ENCODE measurements at regions not wholly inside any gene's neighbourhood (a gene's known extent, or its start where the extent isn't known, plus 50 kb on each side); places are given as distances from the start of the nearest gene placed in this dataset.

DNA sequence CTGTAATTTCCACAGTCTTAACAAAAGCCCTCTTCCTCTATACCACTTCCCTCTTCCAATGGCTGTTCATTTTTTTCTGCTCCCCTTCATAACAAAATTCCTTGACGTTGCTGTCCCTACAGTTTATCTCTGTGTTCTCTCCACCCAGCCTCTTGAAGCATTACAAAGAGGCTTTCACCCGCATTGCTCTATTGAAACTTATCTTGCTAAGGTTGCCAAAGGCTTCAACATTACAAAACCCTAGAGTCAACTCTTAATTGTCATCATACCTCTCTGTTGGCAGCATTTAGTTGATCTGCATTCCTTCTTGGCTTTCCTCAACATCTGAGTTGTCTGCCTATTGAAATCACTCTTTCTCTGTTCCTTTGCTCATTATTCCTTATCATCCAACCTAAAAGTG is 1055.7 kb downstream of the JRKL start:
- Histone ChIP-seq H3K27me3 (no peaks in the 10 kb centered on the region), H3K27ac (no peak overlapping the region), H3K4me3 (no peak overlapping the region), H3K4me1 (ENCODE audit: insufficient read depth) (no peaks in the 10 kb centered on the region), H3K36me3 (no peaks in the 10 kb centered on the region), H3K9me3 (no peaks in the 10 kb centered on the region)
- DNase-seq = no peak
- TF ChIP-seq, protein P1, sequence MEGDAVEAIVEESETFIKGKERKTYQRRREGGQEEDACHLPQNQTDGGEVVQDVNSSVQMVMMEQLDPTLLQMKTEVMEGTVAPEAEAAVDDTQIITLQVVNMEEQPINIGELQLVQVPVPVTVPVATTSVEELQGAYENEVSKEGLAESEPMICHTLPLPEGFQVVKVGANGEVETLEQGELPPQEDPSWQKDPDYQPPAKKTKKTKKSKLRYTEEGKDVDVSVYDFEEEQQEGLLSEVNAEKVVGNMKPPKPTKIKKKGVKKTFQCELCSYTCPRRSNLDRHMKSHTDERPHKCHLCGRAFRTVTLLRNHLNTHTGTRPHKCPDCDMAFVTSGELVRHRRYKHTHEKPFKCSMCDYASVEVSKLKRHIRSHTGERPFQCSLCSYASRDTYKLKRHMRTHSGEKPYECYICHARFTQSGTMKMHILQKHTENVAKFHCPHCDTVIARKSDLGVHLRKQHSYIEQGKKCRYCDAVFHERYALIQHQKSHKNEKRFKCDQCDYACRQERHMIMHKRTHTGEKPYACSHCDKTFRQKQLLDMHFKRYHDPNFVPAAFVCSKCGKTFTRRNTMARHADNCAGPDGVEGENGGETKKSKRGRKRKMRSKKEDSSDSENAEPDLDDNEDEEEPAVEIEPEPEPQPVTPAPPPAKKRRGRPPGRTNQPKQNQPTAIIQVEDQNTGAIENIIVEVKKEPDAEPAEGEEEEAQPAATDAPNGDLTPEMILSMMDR (IDR thresholded peaks at IDR 0.05) = no peak
- no peak for TF ChIP-seq EP300 (IDR thresholded peaks at IDR 0.05)
- no peak for TF ChIP-seq POLR2A (IDR thresholded peaks at IDR 0.05)
- intact Hi-C loops (cut with DNase I) = no loop called here
- WGBS, 3 donors = 55 to 63% (median 59%) methylated on average over 2 of the region's 2 CpGs

DNA sequence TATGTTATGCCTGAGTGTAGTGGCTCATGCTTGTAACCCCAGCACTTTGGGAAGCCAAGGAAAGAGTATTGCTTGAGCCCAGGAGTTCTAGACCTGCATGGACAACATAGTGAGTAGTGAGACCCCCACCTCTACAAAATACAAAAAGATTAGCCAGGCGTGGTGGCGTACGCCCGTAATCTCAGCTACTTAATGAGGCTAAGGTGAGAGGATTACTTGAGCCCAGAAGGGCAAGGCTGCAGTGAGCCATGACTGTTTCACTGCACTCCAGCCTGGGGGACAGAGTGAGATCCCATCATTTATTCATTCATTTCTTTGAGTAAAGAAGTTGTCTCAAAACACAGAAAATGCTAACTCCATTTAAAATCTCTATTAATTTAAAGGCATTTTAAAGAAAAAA is 1061.6 kb downstream of the JRKL start:
- intact Hi-C loops (cut with DNase I) = no loop called here
- 87 to 95% (median 90%) methylated on average over 4 of the region's 4 CpGs for WGBS, 3 donors
- no peaks in the 10 kb centered on the region for H3K27me3 ChIP-seq
- H3K27ac ChIP-seq = no peak overlapping the region
- no peaks in the 10 kb centered on the region for H3K9me3 ChIP-seq
- no peaks in the 10 kb centered on the region for H3K36me3 ChIP-seq
- no peak overlapping the region for H3K4me3 ChIP-seq
- H3K4me1 ChIP-seq (ENCODE audit: insufficient read depth) = no peaks in the 10 kb centered on the region
- DNase-seq = no peak
- TF ChIP-seq, protein P1 (IDR thresholded peaks at IDR 0.05) = no peak
- TF ChIP-seq EP300 (IDR thresholded peaks at IDR 0.05) = no peak

DNA sequence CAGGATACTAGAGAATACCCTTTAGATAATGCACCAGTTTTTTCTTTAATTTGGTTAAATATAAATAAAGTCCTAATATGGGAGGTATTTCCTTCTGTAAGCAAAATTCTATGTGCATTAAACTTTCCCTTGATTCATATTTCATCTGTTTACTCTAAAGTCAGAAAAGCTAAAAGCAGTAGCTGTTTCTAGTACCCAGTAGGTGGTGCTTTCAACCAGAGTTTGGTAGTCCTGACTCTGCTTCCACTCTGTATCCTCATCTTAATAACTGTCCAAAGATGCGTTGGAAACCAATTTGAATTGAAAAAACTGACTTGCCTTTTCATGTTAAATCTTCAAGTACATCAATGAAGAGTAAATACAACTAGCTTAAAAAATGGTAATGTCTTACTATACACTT is 1065.2 kb downstream of the JRKL start:
- no peaks in the 10 kb centered on the region for H3K36me3 ChIP-seq
- intact Hi-C loops (cut with DNase I) = no loop called here
- no peaks in the 10 kb centered on the region for H3K9me3 ChIP-seq
- DNase-seq = no peak
- no peaks in the 10 kb centered on the region for H3K27me3 ChIP-seq
- WGBS, 3 donors = 26 to 42% (median 33%) methylated on average over 1 of the region's 1 CpG
- no peak overlapping the region for H3K27ac ChIP-seq
- H3K4me3 ChIP-seq = no peak overlapping the region
- H3K4me1 ChIP-seq (ENCODE audit: insufficient read depth) = no peaks in the 10 kb centered on the region
- no peak for TF ChIP-seq EP300 (IDR thresholded peaks at IDR 0.05)
- TF ChIP-seq, protein P1 (IDR thresholded peaks at IDR 0.05) = no peak
- TF ChIP-seq POLR2A (IDR thresholded peaks at IDR 0.05) = no peak

DNA sequence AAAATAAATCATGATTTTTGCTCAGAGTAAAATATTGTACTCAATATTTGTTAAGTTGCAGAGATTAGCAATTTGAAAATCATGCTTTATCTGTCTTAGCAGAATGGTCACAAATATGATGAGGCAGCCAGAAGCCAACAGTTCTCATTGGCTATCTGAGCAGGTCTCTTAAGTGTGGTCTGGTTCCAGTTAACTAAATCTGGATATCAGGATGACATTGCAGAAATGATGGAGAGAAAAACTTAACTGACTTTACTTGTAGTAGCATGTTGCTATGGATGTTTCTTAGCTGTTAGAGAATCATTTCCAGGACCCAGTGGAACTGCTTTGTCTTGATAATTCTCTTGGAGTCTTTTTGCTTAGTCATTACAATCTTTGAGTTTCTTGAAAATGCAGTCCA is 1070.3 kb downstream of the JRKL start:
- Histone ChIP-seq H3K36me3 (no peaks in the 10 kb centered on the region), H3K4me1 (ENCODE audit: insufficient read depth) (no peaks in the 10 kb centered on the region), H3K27ac (no peak overlapping the region), H3K27me3 (no peaks in the 10 kb centered on the region), H3K4me3 (no peak overlapping the region), H3K9me3 (peaks cover 0 to 6% of the 10 kb centered on the region in 2 donors)
- intact Hi-C loops (cut with DNase I) = no loop called here
- no peak for TF ChIP-seq EP300 (IDR thresholded peaks at IDR 0.05)
- TF ChIP-seq, protein P1 (IDR thresholded peaks at IDR 0.05) = no peak
- TF ChIP-seq POLR2A (IDR thresholded peaks at IDR 0.05) = no peak
- no peak for DNase-seq
